ENCODE measurements at regions not wholly inside any gene's neighbourhood (a gene's known extent, or its start where the extent isn't known, plus 50 kb on each side); places are given as distances from the start of the nearest gene placed in this dataset.

DNA sequence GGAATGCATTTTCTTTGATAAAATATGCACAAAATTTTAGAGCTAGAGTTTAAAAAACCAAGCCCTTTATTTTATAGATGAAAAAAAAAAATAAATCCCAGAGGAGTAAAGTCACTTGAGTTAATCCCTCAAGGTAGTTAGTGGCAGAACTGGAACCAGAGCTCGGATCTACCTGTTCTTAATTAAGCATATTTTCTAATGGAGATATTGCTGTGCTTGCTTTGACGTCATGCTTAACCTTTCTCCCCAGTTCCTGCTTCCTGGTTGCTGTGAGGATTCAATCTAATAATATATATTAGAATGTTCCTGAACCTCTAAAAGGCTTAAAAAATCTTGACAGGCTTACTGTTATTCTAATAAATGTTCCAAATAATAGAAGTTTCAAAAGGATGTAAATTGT, 300.6 kb upstream of the KLF12 start:
- no peaks in the 10 kb centered on the region for H3K79me2 ChIP-seq (ENCODE audit: control insufficient read depth, low read length)
- no peaks in the 10 kb centered on the region for H3F3A ChIP-seq (ENCODE audit: control insufficient read depth, insufficient read depth)
- H3K27ac ChIP-seq (ENCODE audit: low read depth, low read length), result no peak overlapping the region
- no peak overlapping the region for H3K4me2 ChIP-seq (ENCODE audit: low read length)
- H4K20me1 ChIP-seq (ENCODE audit: control insufficient read depth, insufficient read depth, low read depth, low read length), result no peaks in the 10 kb centered on the region
- H3K4me3 ChIP-seq (ENCODE audit: low read length), result no peak overlapping the region
- no peaks in the 10 kb centered on the region for H3K27me3 ChIP-seq (ENCODE audit: control insufficient read depth, low read length)
- H3K9me3 ChIP-seq (ENCODE audit: control insufficient read depth, insufficient read depth, low read length), result no peaks in the 10 kb centered on the region
- TF ChIP-seq EZH2phosphoT487 (IDR thresholded peaks at IDR 0.05; ENCODE audit: borderline replicate concordance, low read length), result no peak
- TF ChIP-seq, protein P1, sequence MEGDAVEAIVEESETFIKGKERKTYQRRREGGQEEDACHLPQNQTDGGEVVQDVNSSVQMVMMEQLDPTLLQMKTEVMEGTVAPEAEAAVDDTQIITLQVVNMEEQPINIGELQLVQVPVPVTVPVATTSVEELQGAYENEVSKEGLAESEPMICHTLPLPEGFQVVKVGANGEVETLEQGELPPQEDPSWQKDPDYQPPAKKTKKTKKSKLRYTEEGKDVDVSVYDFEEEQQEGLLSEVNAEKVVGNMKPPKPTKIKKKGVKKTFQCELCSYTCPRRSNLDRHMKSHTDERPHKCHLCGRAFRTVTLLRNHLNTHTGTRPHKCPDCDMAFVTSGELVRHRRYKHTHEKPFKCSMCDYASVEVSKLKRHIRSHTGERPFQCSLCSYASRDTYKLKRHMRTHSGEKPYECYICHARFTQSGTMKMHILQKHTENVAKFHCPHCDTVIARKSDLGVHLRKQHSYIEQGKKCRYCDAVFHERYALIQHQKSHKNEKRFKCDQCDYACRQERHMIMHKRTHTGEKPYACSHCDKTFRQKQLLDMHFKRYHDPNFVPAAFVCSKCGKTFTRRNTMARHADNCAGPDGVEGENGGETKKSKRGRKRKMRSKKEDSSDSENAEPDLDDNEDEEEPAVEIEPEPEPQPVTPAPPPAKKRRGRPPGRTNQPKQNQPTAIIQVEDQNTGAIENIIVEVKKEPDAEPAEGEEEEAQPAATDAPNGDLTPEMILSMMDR (IDR thresholded peaks at IDR 0.05; ENCODE audit: low read depth, low read length, poor library complexity, severe bottlenecking), result no peak
- H3K4me1 ChIP-seq (ENCODE audit: control insufficient read depth, low read length), result no peaks in the 10 kb centered on the region
- no peaks in the 10 kb centered on the region for H3K36me3 ChIP-seq (ENCODE audit: control insufficient read depth, low read length)
- no peaks in the 10 kb centered on the region for H3K9me2 ChIP-seq (replicated peaks; ENCODE audit: control insufficient read depth, low read length)

GRCh38 chr13:74424455-74424854, 290.3 kb upstream of the KLF12 start:
- H3K36me3 ChIP-seq (ENCODE audit: control insufficient read depth, low read length), result no peaks in the 10 kb centered on the region
- H3K27me3 ChIP-seq (ENCODE audit: control insufficient read depth, low read length), result no peaks in the 10 kb centered on the region
- TF ChIP-seq EZH2phosphoT487 (IDR thresholded peaks at IDR 0.05; ENCODE audit: borderline replicate concordance, low read length), result no peak
- TF ChIP-seq, protein P1 (IDR thresholded peaks at IDR 0.05; ENCODE audit: low read depth, low read length, poor library complexity, severe bottlenecking), result no peak
- no peaks in the 10 kb centered on the region for H3K4me1 ChIP-seq (ENCODE audit: control insufficient read depth, low read length)
- H3K4me3 ChIP-seq (ENCODE audit: low read length), result no peak overlapping the region
- no peaks in the 10 kb centered on the region for H3F3A ChIP-seq (ENCODE audit: control insufficient read depth, insufficient read depth)
- H3K27ac ChIP-seq (ENCODE audit: low read depth, low read length), result no peak overlapping the region
- H4K20me1 ChIP-seq (ENCODE audit: control insufficient read depth, insufficient read depth, low read depth, low read length), result no peaks in the 10 kb centered on the region
- no peak overlapping the region for H3K4me2 ChIP-seq (ENCODE audit: low read length)
- H3K9me3 ChIP-seq (ENCODE audit: control insufficient read depth, insufficient read depth, low read length), result no peaks in the 10 kb centered on the region
- H3K9me2 ChIP-seq (replicated peaks; ENCODE audit: control insufficient read depth, low read length), result no peaks in the 10 kb centered on the region
- no peaks in the 10 kb centered on the region for H3K79me2 ChIP-seq (ENCODE audit: control insufficient read depth, low read length)

- Histone ChIP-seq H3K79me2 (ENCODE audit: control insufficient read depth, low read length) (no peaks in the 10 kb centered on the region), H3K27me3 (ENCODE audit: control insufficient read depth, low read length) (no peaks in the 10 kb centered on the region), H4K20me1 (ENCODE audit: control insufficient read depth, insufficient read depth, low read depth, low read length) (no peaks in the 10 kb centered on the region), H3K9me2 (replicated peaks; ENCODE audit: control insufficient read depth, low read length) (no peaks in the 10 kb centered on the region), H3K4me1 (ENCODE audit: control insufficient read depth, low read length) (no peaks in the 10 kb centered on the region), H3K36me3 (ENCODE audit: control insufficient read depth, low read length) (no peaks in the 10 kb centered on the region), H3K27ac (ENCODE audit: low read depth, low read length) (no peak overlapping the region), H3K4me3 (ENCODE audit: low read length) (no peak overlapping the region), H3F3A (ENCODE audit: control insufficient read depth, insufficient read depth) (no peaks in the 10 kb centered on the region), H3K9me3 (ENCODE audit: control insufficient read depth, insufficient read depth, low read length) (no peaks in the 10 kb centered on the region), H3K4me2 (ENCODE audit: low read length) (no peak overlapping the region)
- TF ChIP-seq, protein P1 (IDR thresholded peaks at IDR 0.05; ENCODE audit: low read depth, low read length, poor library complexity, severe bottlenecking), result no peak
- no peak for TF ChIP-seq EZH2phosphoT487 (IDR thresholded peaks at IDR 0.05; ENCODE audit: borderline replicate concordance, low read length)
Observed at GRCh38 chr13:74423434-74423833, 289.2 kb upstream of the KLF12 start.

GRCh38 chr13:74414458-74414857, 280.3 kb upstream of the KLF12 start:
- Histone ChIP-seq H3K9me3 (ENCODE audit: control insufficient read depth, insufficient read depth, low read length) (peaks cover 11% of the 10 kb centered on the region; the same call in 1 of the 2 replicates), H3K27me3 (ENCODE audit: control insufficient read depth, low read length) (no peaks in the 10 kb centered on the region), H3K4me2 (ENCODE audit: low read length) (no peak overlapping the region), H3K79me2 (ENCODE audit: control insufficient read depth, low read length) (no peaks in the 10 kb centered on the region), H3K4me3 (ENCODE audit: low read length) (no peak overlapping the region), H3K4me1 (ENCODE audit: control insufficient read depth, low read length) (no peaks in the 10 kb centered on the region), H3K9me2 (replicated peaks; ENCODE audit: control insufficient read depth, low read length) (no peaks in the 10 kb centered on the region), H3K36me3 (ENCODE audit: control insufficient read depth, low read length) (no peaks in the 10 kb centered on the region), H3F3A (ENCODE audit: control insufficient read depth, insufficient read depth) (no peaks in the 10 kb centered on the region), H3K27ac (ENCODE audit: low read depth, low read length) (no peak overlapping the region), H4K20me1 (ENCODE audit: control insufficient read depth, insufficient read depth, low read depth, low read length) (no peaks in the 10 kb centered on the region)
- no peak for TF ChIP-seq EZH2phosphoT487 (IDR thresholded peaks at IDR 0.05; ENCODE audit: borderline replicate concordance, low read length)
- TF ChIP-seq, protein P1 (IDR thresholded peaks at IDR 0.05; ENCODE audit: low read depth, low read length, poor library complexity, severe bottlenecking), result no peak
